Muscle layer of duodenum (tissue), 2 donors: ENCODE measurements at regions not wholly inside any gene's neighbourhood (a gene's known extent, or its start where the extent isn't known, plus 50 kb on each side); places are given as distances from the start of the nearest gene placed in this dataset.
"Not testable (repeated sequence)": the region's sequence is repeated elsewhere in the genome, so short reads cannot be mapped to it uniquely, and the experiment has no call there.

Source experiments
- H3K27ac ChIP-seq: one replicate; pipeline ENCODE4 v1.7.0; 2013; ENCODE audit warnings: mild to moderate bottlenecking, low read length
- H3K27me3 ChIP-seq: one replicate; pipeline ENCODE4 v1.7.0; 2013; ENCODE audit warnings: low read depth, mild to moderate bottlenecking, control low read depth, low read length
- H3K36me3 ChIP-seq, 2 donors: one replicate each; pipeline ENCODE4 v1.7.0; 2013; ENCODE audit warnings: low read length in 2 of 2, control low read depth in 1 of 2, mild to moderate bottlenecking in 1 of 2; ENCODE audit not compliant: insufficient read depth in 2 of 2, control insufficient read depth in 1 of 2
- H3K4me1 ChIP-seq, 2 donors: one replicate each; pipeline ENCODE4 v1.7.0; 2013; ENCODE audit warnings: low read length in 2 of 2, mild to moderate bottlenecking in 2 of 2, control low read depth in 1 of 2, moderate library complexity in 1 of 2; ENCODE audit not compliant: insufficient read depth in 2 of 2, control insufficient read depth in 1 of 2
- H3K4me3 ChIP-seq, 2 donors: one replicate each; pipeline ENCODE4 v1.7.0; 2013; ENCODE audit warnings: low read length in 2 of 2, low read depth in 1 of 2, mild to moderate bottlenecking in 1 of 2
- H3K9me3 ChIP-seq, 2 donors: one replicate each; pipeline ENCODE4 v1.7.0; 2013; ENCODE audit warnings: low read length in 2 of 2, control low read depth in 1 of 2, mild to moderate bottlenecking in 1 of 2; ENCODE audit not compliant: control insufficient read depth in 1 of 2
- donor health status: healthy.

GRCh38 chr6:112432853-112433252, 85.7 kb downstream of the RFPL4B start:
- Histone ChIP-seq H3K36me3 (no peaks in the 10 kb centered on the region), H3K9me3 (no peaks in the 10 kb centered on the region), H3K27ac (no peak overlapping the region)

GRCh38 chr6:112433457-112433856, 86.3 kb downstream of the RFPL4B start:
- Histone ChIP-seq H3K9me3 (no peaks in the 10 kb centered on the region), H3K27me3 (no peaks in the 10 kb centered on the region), H3K4me1 (no peaks in the 10 kb centered on the region), H3K36me3 (no peaks in the 10 kb centered on the region), H3K27ac (no peak overlapping the region), H3K4me3 (no peak overlapping the region)

More at GRCh38 chr6:112432853-112433252, 85.7 kb downstream of the RFPL4B start:
- no peaks in the 10 kb centered on the region for H3K27me3 ChIP-seq
- no peaks in the 10 kb centered on the region for H3K4me1 ChIP-seq
- H3K4me3 ChIP-seq, result no peak overlapping the region

GRCh38 chr6:112434896-112435435, 87.8 kb downstream of the RFPL4B start:
- no peak overlapping the region for H3K4me3 ChIP-seq
- no peak overlapping the region for H3K27ac ChIP-seq
- no peaks in the 10 kb centered on the region for H3K27me3 ChIP-seq
- H3K4me1 ChIP-seq, result no peaks in the 10 kb centered on the region
- no peaks in the 10 kb centered on the region for H3K36me3 ChIP-seq
- no peaks in the 10 kb centered on the region for H3K9me3 ChIP-seq

- H3K9me3 ChIP-seq, result no peaks in the 10 kb centered on the region
- H3K4me1 ChIP-seq, result no peaks in the 10 kb centered on the region
- no peaks in the 10 kb centered on the region for H3K27me3 ChIP-seq
- H3K27ac ChIP-seq, result no peak overlapping the region
- no peaks in the 10 kb centered on the region for H3K36me3 ChIP-seq
- no peak overlapping the region for H3K4me3 ChIP-seq
Observed at GRCh38 chr6:112437058-112437457, 89.9 kb downstream of the RFPL4B start.

- peaks cover 0 to 6% of the 10 kb centered on the region in 2 donors for H3K4me1 ChIP-seq
- no peaks in the 10 kb centered on the region for H3K36me3 ChIP-seq
- no peaks in the 10 kb centered on the region for H3K27me3 ChIP-seq
- H3K27ac ChIP-seq, result no peak overlapping the region
- no peak overlapping the region for H3K4me3 ChIP-seq
- no peaks in the 10 kb centered on the region for H3K9me3 ChIP-seq
Observed at GRCh38 chr6:112439010-112439409, 91.9 kb downstream of the RFPL4B start.

- Histone ChIP-seq H3K4me1 (peaks cover 0 to 8% of the 10 kb centered on the region in 2 donors), H3K4me3 (no peak overlapping the region), H3K9me3 (no peaks in the 10 kb centered on the region), H3K27ac (no peak overlapping the region), H3K27me3 (no peaks in the 10 kb centered on the region), H3K36me3 (no peaks in the 10 kb centered on the region)
Observed at GRCh38 chr6:112439432-112439831, 92.3 kb downstream of the RFPL4B start.

- peaks cover 0 to 8% of the 10 kb centered on the region in 2 donors for H3K4me1 ChIP-seq
- no peak overlapping the region for H3K27ac ChIP-seq
- no peaks in the 10 kb centered on the region for H3K36me3 ChIP-seq
- H3K27me3 ChIP-seq, result no peaks in the 10 kb centered on the region
- H3K4me3 ChIP-seq, result no peak overlapping the region
- H3K9me3 ChIP-seq, result no peaks in the 10 kb centered on the region
Observed at GRCh38 chr6:112441607-112442006, 94.5 kb downstream of the RFPL4B start.

GRCh38 chr6:112443179-112444065, 96.3 kb downstream of the RFPL4B start:
- H3K36me3 ChIP-seq, result no peaks in the 10 kb centered on the region
- no peaks in the 10 kb centered on the region for H3K9me3 ChIP-seq
- H3K4me1 ChIP-seq, result peaks cover 0 to 8% of the 10 kb centered on the region in 2 donors
- H3K27me3 ChIP-seq, result no peaks in the 10 kb centered on the region
- H3K27ac ChIP-seq, result no peak overlapping the region
- H3K4me3 ChIP-seq, result no peak overlapping the region

GRCh38 chr6:112448786-112449185, 101.7 kb downstream of the RFPL4B start:
- not testable (repeated sequence) for H3K4me3 ChIP-seq, H3K9me3 ChIP-seq, H3K4me1 ChIP-seq, H3K27me3 ChIP-seq, H3K27ac ChIP-seq, H3K36me3 ChIP-seq

GRCh38 chr6:112450663-112451062, 103.5 kb downstream of the RFPL4B start:
- Histone ChIP-seq H3K27me3 (no peaks in the 10 kb centered on the region), H3K36me3 (no peaks in the 10 kb centered on the region), H3K9me3 (no peaks in the 10 kb centered on the region), H3K4me1 (no peaks in the 10 kb centered on the region), H3K27ac (no peak overlapping the region), H3K4me3 (no peak overlapping the region)

GRCh38 chr6:112457886-112458285, 110.8 kb downstream of the RFPL4B start:
- no peaks in the 10 kb centered on the region for H3K27me3 ChIP-seq
- no peak overlapping the region for H3K4me3 ChIP-seq
- no peaks in the 10 kb centered on the region for H3K4me1 ChIP-seq

More at GRCh38 chr6:112457886-112458285, 110.8 kb downstream of the RFPL4B start:
- Histone ChIP-seq H3K36me3 (no peaks in the 10 kb centered on the region), H3K27ac (no peak overlapping the region), H3K9me3 (no peaks in the 10 kb centered on the region)
